ENCODE measurements at regions not wholly inside any gene's neighbourhood (a gene's known extent, or its start where the extent isn't known, plus 50 kb on each side); places are given as distances from the start of the nearest gene placed in this dataset.

- TF ChIP-seq CTCF (conservative IDR thresholded peaks at IDR 0.05; ENCODE audit: low read length) (no peak), EZH2phosphoT487 (IDR thresholded peaks at IDR 0.05; ENCODE audit: borderline replicate concordance, low read depth, low read length) (no peak)
Measured at GRCh38 chr3:11739123-11739522, 95.4 kb upstream of the VGLL4 start.

Measured in OCI-LY7 (cell line).